HG03060 (cell line): ENCODE measurements at regions not wholly inside any gene's neighbourhood (a gene's known extent, or its start where the extent isn't known, plus 50 kb on each side); places are given as distances from the start of the nearest gene placed in this dataset.
"Not testable (repeated sequence)": the region's sequence is repeated elsewhere in the genome, so short reads cannot be mapped to it uniquely, and the experiment has no call there.

Experiments used
- ATAC-seq: cut with Tn5 transposase; IDR thresholded peaks from one replicate; pipeline ENCODE4 v1.9.1; 2021; ENCODE audit warnings: low read depth, moderate number of reproducible peaks; ENCODE audit not compliant: unreplicated experiment

GRCh38 chr4:100679926-100680325, 162.1 kb upstream of the EMCN start:
- no peak for ATAC-seq

- no peak for ATAC-seq
These were observed 157.2 kb upstream of the EMCN start for GRCh38 chr4:100674976-100675375.

GRCh38 chr4:100657187-100657586, 139.4 kb upstream of the EMCN start:
- ATAC-seq, result no peak

- ATAC-seq, result no peak
These were observed 133.8 kb upstream of the EMCN start for GRCh38 chr4:100651499-100652175.

- no peak for ATAC-seq
These were observed 131.6 kb upstream of the EMCN start for GRCh38 chr4:100649417-100649816.

GRCh38 chr4:100644150-100644549, 126.3 kb upstream of the EMCN start:
- no peak for ATAC-seq

GRCh38 chr4:100641336-100641735, 123.5 kb upstream of the EMCN start:
- ATAC-seq, result no peak

- no peak for ATAC-seq
These were observed 118.1 kb upstream of the EMCN start for GRCh38 chr4:100635899-100636298.

GRCh38 chr4:100633269-100633668, 115.4 kb upstream of the EMCN start:
- no peak for ATAC-seq

- ATAC-seq, result no peak
These were observed 114.3 kb upstream of the EMCN start for GRCh38 chr4:100632163-100632562.

GRCh38 chr4:100631281-100631968, 113.6 kb upstream of the EMCN start:
- no peak for ATAC-seq

GRCh38 chr4:100630341-100630740, 112.5 kb upstream of the EMCN start:
- no peak for ATAC-seq

- ATAC-seq, result no peak
These were observed 92.0 kb upstream of the EMCN start for GRCh38 chr4:100609810-100610209.

GRCh38 chr4:100608651-100609050, 90.8 kb upstream of the EMCN start:
- ATAC-seq, result not testable (repeated sequence)

GRCh38 chr4:100605144-100605543, 87.3 kb upstream of the EMCN start:
- no peak for ATAC-seq

- ATAC-seq, result no peak
These were observed 76.1 kb upstream of the EMCN start for GRCh38 chr4:100593935-100594334.

GRCh38 chr4:100591161-100591876, 73.5 kb upstream of the EMCN start:
- ATAC-seq, result no peak

- no peak for ATAC-seq
These were observed 72.5 kb upstream of the EMCN start for GRCh38 chr4:100590325-100590724.

GRCh38 chr4:100588076-100588475, 70.3 kb upstream of the EMCN start:
- ATAC-seq, result no peak

- ATAC-seq, result no peak
These were observed 64.3 kb upstream of the EMCN start for GRCh38 chr4:100582146-100582545.

GRCh38 chr4:100581337-100581736, 63.5 kb upstream of the EMCN start:
- ATAC-seq, result no peak

GRCh38 chr4:100576570-100576969, 58.7 kb upstream of the EMCN start:
- no peak for ATAC-seq
